ENCODE measurements at regions not wholly inside any gene's neighbourhood (a gene's known extent, or its start where the extent isn't known, plus 50 kb on each side); places are given as distances from the start of the nearest gene placed in this dataset.

- ChIA-PET POLR2A (interaction anchor here (0.7 kb wide), 1 partner anchor 401 kb away, joined by 3 read pairs; no protein-coding TSS in a partner anchor), CTCF (interaction anchor here (0.5 to 2.2 kb wide), 8 partner anchors 12 to 375 kb away, joined by 3 to 8 read pairs (median 4); no protein-coding TSS in a partner anchor)
- H3K4me3 ChIP-seq (ENCODE audit: low read depth, low read length): no peak overlapping the region
- H3K36me3 ChIP-seq (ENCODE audit: control insufficient read depth in 2 of 2, insufficient read depth in 1 of 2, low read length in 2 of 2): no peaks in the 10 kb centered on the region
- no peaks in the 10 kb centered on the region for H3K4me1 ChIP-seq (ENCODE audit: control insufficient read depth, insufficient read depth, low read length)
- no peaks in the 10 kb centered on the region for H3K9me3 ChIP-seq (ENCODE audit: control insufficient read depth, insufficient read depth, low read depth, low read length)
- H3K27ac ChIP-seq (ENCODE audit: extremely low read depth, low read depth, low read length): no peak overlapping the region
- TF ChIP-seq ZNF391 (tag by site-specific recombination; IDR thresholded peaks at IDR 0.05; ENCODE audit: borderline replicate concordance, low read depth): no peak
- no peak for TF ChIP-seq PBX3 (CRISPR knock-in tag; IDR thresholded peaks at IDR 0.05)
- TF ChIP-seq ZNF654 (tag by site-specific recombination; IDR thresholded peaks at IDR 0.05; ENCODE audit: low read depth): no peak
- TF ChIP-seq ZNF174 (tag by site-specific recombination; IDR thresholded peaks at IDR 0.05): no peak
- TF ChIP-seq ZNF791 (tag by site-specific recombination; IDR thresholded peaks at IDR 0.05): no peak
- TF ChIP-seq REST (tag by site-specific recombination; IDR thresholded peaks at IDR 0.05): no peak
- TF ChIP-seq ZNF19 (tag by site-specific recombination; IDR thresholded peaks at IDR 0.05; ENCODE audit: low read depth): no peak
- TF ChIP-seq INSM2 (tag by site-specific recombination; IDR thresholded peaks at IDR 0.05): no peak
- no peak for TF ChIP-seq ZBTB8A (tag by site-specific recombination; IDR thresholded peaks at IDR 0.05)
- no peak for TF ChIP-seq KLF9 (tag by site-specific recombination; IDR thresholded peaks at IDR 0.05; ENCODE audit: low read depth)
- no peak for TF ChIP-seq ZNF843 (tag by site-specific recombination; IDR thresholded peaks at IDR 0.05)
These were observed 79.5 kb upstream of the DMRT1 start for GRCh38 chr9:761793-762560.

- H3K4me3 ChIP-seq (ENCODE audit: low read depth, low read length): no peak overlapping the region
- TF ChIP-seq ZNF777 (tag by site-specific recombination; IDR thresholded peaks at IDR 0.05; ENCODE audit: borderline replicate concordance) (no peak), SP2 (tag by site-specific recombination; IDR thresholded peaks at IDR 0.05) (no peak), ZNF518A (tag by site-specific recombination; conservative IDR thresholded peaks at IDR 0.05; ENCODE audit: low read depth) (no peak), ELK4 (IDR thresholded peaks at IDR 0.05; ENCODE audit: borderline replicate concordance, low read depth, low read length) (no peak), ZNF571 (tag by site-specific recombination; IDR thresholded peaks at IDR 0.05) (no peak), ZNF335 (tag by site-specific recombination; conservative IDR thresholded peaks at IDR 0.05) (no peak), REPIN1 (tag by site-specific recombination; IDR thresholded peaks at IDR 0.05; ENCODE audit: low read depth) (no peak), GLI2 (tag by site-specific recombination; IDR thresholded peaks at IDR 0.05; ENCODE audit: borderline replicate concordance, low read depth) (no peak), ZBTB8A (tag by site-specific recombination; IDR thresholded peaks at IDR 0.05) (no peak), HOXA7 (CRISPR knock-in tag; IDR thresholded peaks at IDR 0.05; ENCODE audit: borderline replicate concordance) (no peak), ZNF391 (tag by site-specific recombination; IDR thresholded peaks at IDR 0.05; ENCODE audit: borderline replicate concordance, low read depth) (no peak), ZNF10 (tag by site-specific recombination; IDR thresholded peaks at IDR 0.05) (no peak)
These were observed 77.8 kb upstream of the DMRT1 start for GRCh38 chr9:763692-764091.

More at GRCh38 chr9:763692-764091, 77.8 kb upstream of the DMRT1 start:
- no peaks in the 10 kb centered on the region for H3K4me1 ChIP-seq (ENCODE audit: control insufficient read depth, insufficient read depth, low read length)
- CTCF ChIA-PET: interaction anchor here (0.7 to 1.4 kb wide), 5 partner anchors 40 to 982 kb away, joined by 3 to 5 read pairs (median 3); no protein-coding TSS in a partner anchor
- no peaks in the 10 kb centered on the region for H3K36me3 ChIP-seq (ENCODE audit: control insufficient read depth in 2 of 2, insufficient read depth in 1 of 2, low read length in 2 of 2)
- POLR2A ChIA-PET: no interaction called here
- H3K9me3 ChIP-seq (ENCODE audit: control insufficient read depth, insufficient read depth, low read depth, low read length): no peaks in the 10 kb centered on the region
- no peak overlapping the region for H3K27ac ChIP-seq (ENCODE audit: extremely low read depth, low read depth, low read length)

Measured in HEK293 (cell line).